ENCODE measurements at regions not wholly inside any gene's neighbourhood (a gene's known extent, or its start where the extent isn't known, plus 50 kb on each side); places are given as distances from the start of the nearest gene placed in this dataset.

GRCh38 chrX:87744391-87744790 lies 226.8 kb downstream of the KLHL4 start:
- TF ChIP-seq CTCF (IDR thresholded peaks at IDR 0.05 in 8 of 11, conservative IDR thresholded peaks at IDR 0.05 in 3 of 11) (no peak), POLR2AphosphoS5 (IDR thresholded peaks at IDR 0.05) (no peak), POLR2A (IDR thresholded peaks at IDR 0.05) (no peak)
- intact Hi-C loops (cut with DNase I; ENCODE audit: low total_unique reads) = no loop called here
- Histone ChIP-seq H3K36me3 (no peaks in the 10 kb centered on the region), H3K27me3 (replicated peaks in 1 of 7) (no peaks in the 10 kb centered on the region), H3K4me1 (no peaks in the 10 kb centered on the region), H3K4me3 (no peak overlapping the region), H3K9me3 (no peaks in the 10 kb centered on the region), H3K27ac (no peak overlapping the region)
- 52 to 64% (median 61%) methylated on average over 1 of the region's 1 CpG for WGBS, 5 donors
- no peak for DNase-seq

DNA sequence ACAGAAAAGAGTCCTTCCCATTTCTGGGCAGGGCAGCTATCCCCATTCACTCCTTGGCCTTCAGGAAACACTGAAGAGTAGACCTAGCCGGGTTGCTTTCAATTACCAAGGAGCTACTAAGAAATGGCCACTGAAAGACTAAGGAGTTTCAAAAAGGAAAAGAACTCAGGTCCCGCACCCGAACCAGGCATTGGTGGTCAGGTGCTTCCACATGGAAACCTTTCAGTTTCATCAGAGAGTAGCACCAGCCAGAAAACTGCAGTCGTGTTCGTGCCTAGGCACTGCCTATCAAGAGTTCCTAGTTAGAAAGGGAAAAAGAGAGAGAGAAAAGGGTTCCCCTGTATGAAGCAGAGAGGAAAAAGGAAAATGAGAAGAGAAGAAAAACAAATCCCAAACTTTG lies 237.9 kb downstream of the KLHL4 start:
- no peaks in the 10 kb centered on the region for H3K27me3 ChIP-seq (replicated peaks in 1 of 7)

DNA sequence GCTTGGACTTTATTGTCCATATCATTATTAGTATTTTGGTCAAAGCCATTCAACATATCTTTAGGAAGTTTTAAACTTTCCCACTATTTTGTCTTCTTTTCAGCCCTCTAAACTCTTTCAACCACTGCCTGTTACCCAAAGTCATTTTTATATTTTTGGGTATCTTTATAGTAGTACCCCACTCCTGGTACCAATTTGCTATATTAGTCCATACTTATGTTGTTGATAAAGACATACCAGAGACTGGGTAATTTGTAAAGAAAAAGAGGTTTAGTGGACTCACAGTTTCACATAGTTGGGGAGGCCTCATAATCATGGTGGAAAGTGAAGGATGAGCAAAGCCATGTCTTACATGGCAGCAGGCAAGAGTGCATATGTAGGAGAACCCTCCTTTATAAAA lies 271.4 kb downstream of the KLHL4 start:
- Histone ChIP-seq H3K27ac (no peak overlapping the region), H3K36me3 (no peaks in the 10 kb centered on the region), H3K9me3 (peaks cover 0 to 16% (median 10%) of the 10 kb centered on the region in 8 donors), H3K4me1 (no peaks in the 10 kb centered on the region), H3K4me3 (no peak overlapping the region), H3K27me3 (replicated peaks in 1 of 7) (no peaks in the 10 kb centered on the region)
- DNase-seq = no peak
- no peak for TF ChIP-seq POLR2AphosphoS5 (IDR thresholded peaks at IDR 0.05)
- no peak for TF ChIP-seq POLR2A (IDR thresholded peaks at IDR 0.05)
- TF ChIP-seq CTCF (IDR thresholded peaks at IDR 0.05 in 8 of 11, conservative IDR thresholded peaks at IDR 0.05 in 3 of 11) = no peak
- intact Hi-C loops (cut with DNase I; ENCODE audit: low total_unique reads) = no loop called here

More for the DNA sequence above, 237.9 kb downstream of the KLHL4 start:
- H3K36me3 ChIP-seq = no peaks in the 10 kb centered on the region
- no peak for DNase-seq
- intact Hi-C loops (cut with DNase I; ENCODE audit: low total_unique reads) = no loop called here
- 76 to 85% (median 80%) methylated on average over 5 of the region's 5 CpGs for WGBS, 5 donors
- no peak overlapping the region for H3K4me3 ChIP-seq
- H3K4me1 ChIP-seq = no peaks in the 10 kb centered on the region
- no peak overlapping the region for H3K27ac ChIP-seq
- no peak for TF ChIP-seq POLR2AphosphoS5 (IDR thresholded peaks at IDR 0.05)
- no peak for TF ChIP-seq POLR2A (IDR thresholded peaks at IDR 0.05)
- no peak for TF ChIP-seq CTCF (IDR thresholded peaks at IDR 0.05 in 8 of 11, conservative IDR thresholded peaks at IDR 0.05 in 3 of 11)
- H3K9me3 ChIP-seq = peaks cover 0 to 42% (median 11%) of the 10 kb centered on the region in 8 donors

GRCh38 chrX:87798039-87798438 lies 280.4 kb downstream of the KLHL4 start:
- TF ChIP-seq POLR2A (IDR thresholded peaks at IDR 0.05) (no peak), CTCF (IDR thresholded peaks at IDR 0.05 in 8 of 11, conservative IDR thresholded peaks at IDR 0.05 in 3 of 11) (no peak), POLR2AphosphoS5 (IDR thresholded peaks at IDR 0.05) (no peak)
- intact Hi-C loops (cut with DNase I; ENCODE audit: low total_unique reads) = no loop called here
- no peak overlapping the region for H3K27ac ChIP-seq
- no peak for DNase-seq
- no peaks in the 10 kb centered on the region for H3K9me3 ChIP-seq
- H3K4me3 ChIP-seq = no peak overlapping the region
- H3K36me3 ChIP-seq = no peaks in the 10 kb centered on the region
- no peaks in the 10 kb centered on the region for H3K4me1 ChIP-seq
- H3K27me3 ChIP-seq (replicated peaks in 1 of 7) = no peaks in the 10 kb centered on the region
